HEK293 (cell line): ENCODE measurements at regions not wholly inside any gene's neighbourhood (a gene's known extent, or its start where the extent isn't known, plus 50 kb on each side); places are given as distances from the start of the nearest gene placed in this dataset.

Experiments used
- CTCF ChIA-PET: fragments of 350-600 bp; formaldehyde crosslinking; extraction: SDS; loops from one replicate; lab custom pipeline; 2021; ENCODE audit warnings: antibody characterized with exemption; lab: Yijun Ruan, JAX
- POLR2A ChIA-PET: fragments of 300-600 bp; formaldehyde crosslinking; extraction: SDS; loops from one replicate; lab custom pipeline; 2020; ENCODE audit warnings: antibody characterized with exemption, inconsistent platforms; lab: Yijun Ruan, JAX
- H3K27ac ChIP-seq: fragments of 200-500 bp; sonication (Bioruptor generic); 2 replicates; pipeline ENCODE4 v1.5.1; 2014; ENCODE audit warnings: low read depth, low read length, control low read depth, inconsistent platforms; ENCODE audit errors: extremely low read depth
- H3K36me3 ChIP-seq, 2 experiments: fragments of 200-500 bp in 1 of 2; sonication (Bioruptor generic) in 1 of 2; 1 replicate in 1 of 2; 2 replicates in 1 of 2; pipeline ENCODE4 v1.5.1; 2014 to 2017; ENCODE audit warnings: inconsistent platforms in 2 of 2, low read length in 2 of 2; ENCODE audit not compliant: control insufficient read depth in 2 of 2, insufficient read depth in 1 of 2
- H3K4me1 ChIP-seq: fragments of 200-500 bp; sonication (Bioruptor generic); 2 replicates; pipeline ENCODE4 v1.5.1; 2014; ENCODE audit warnings: mild to moderate bottlenecking, low read length, inconsistent platforms; ENCODE audit not compliant: control insufficient read depth, insufficient read depth
- H3K4me3 ChIP-seq: 2 replicates; pipeline ENCODE4 v1.5.1; 2011; ENCODE audit warnings: low read depth, mild to moderate bottlenecking, control low read depth, low read length, moderate library complexity
- H3K9me3 ChIP-seq: fragments of 200-500 bp; sonication (Bioruptor generic); 2 replicates; pipeline ENCODE4 v1.5.1; 2014; ENCODE audit warnings: low read depth, low read length, inconsistent platforms; ENCODE audit not compliant: control insufficient read depth, insufficient read depth
- FEZF1 ChIP-seq: fragments of 450-650 bp; formaldehyde crosslinking; IDR thresholded peaks from 2 replicates; pipeline ENCODE4 v1.5.1; 2016; ENCODE audit warnings: missing biosample characterization, missing genetic modification characterization
- HOXC10 ChIP-seq: sonication (generic); formaldehyde crosslinking; IDR thresholded peaks from 2 replicates; pipeline ENCODE4 v1.8.1; 2023; ENCODE audit warnings: mild to moderate bottlenecking, missing genetic modification reagents
- HOXD13 ChIP-seq: sonication (generic); formaldehyde crosslinking; IDR thresholded peaks from 2 replicates; pipeline ENCODE4 v1.8.0; 2022; ENCODE audit warnings: missing genetic modification reagents, borderline replicate concordance
- YY1 ChIP-seq: fragments of 450-650 bp; formaldehyde crosslinking; IDR thresholded peaks from 2 replicates; pipeline ENCODE4 v1.5.1; 2018; ENCODE audit warnings: missing biosample characterization, missing genetic modification characterization
- ZBTB21 ChIP-seq: fragments of 450-650 bp; formaldehyde crosslinking; IDR thresholded peaks from 2 replicates; pipeline ENCODE4 v1.5.1; 2017; ENCODE audit warnings: missing biosample characterization, missing genetic modification characterization
- ZBTB7A ChIP-seq: fragments of 450-650 bp; formaldehyde crosslinking; IDR thresholded peaks from 2 replicates; pipeline ENCODE4 v1.5.1; 2016; ENCODE audit warnings: low read depth, missing biosample characterization, missing genetic modification characterization
- ZEB2 ChIP-seq: fragments of 450-650 bp; formaldehyde crosslinking; IDR thresholded peaks from 2 replicates; pipeline ENCODE4 v1.5.1; 2016; ENCODE audit warnings: missing biosample characterization, missing genetic modification characterization
- ZNF138 ChIP-seq: fragments of 450-650 bp; formaldehyde crosslinking; IDR thresholded peaks from 2 replicates; pipeline ENCODE4 v1.5.1; 2016; ENCODE audit warnings: missing biosample characterization, missing genetic modification characterization, borderline replicate concordance
- ZNF16 ChIP-seq: fragments of 450-650 bp; formaldehyde crosslinking; IDR thresholded peaks from 2 replicates; pipeline ENCODE4 v1.5.1; 2016; ENCODE audit warnings: low read depth, missing biosample characterization, missing genetic modification characterization
- ZNF239 ChIP-seq: fragments of 450-650 bp; formaldehyde crosslinking; IDR thresholded peaks from 2 replicates; pipeline ENCODE4 v1.5.1; 2016; ENCODE audit warnings: missing biosample characterization, missing genetic modification characterization
- ZNF354C ChIP-seq: fragments of 450-650 bp; formaldehyde crosslinking; IDR thresholded peaks from 2 replicates; pipeline ENCODE4 v1.5.1; 2016; ENCODE audit warnings: missing biosample characterization, missing genetic modification characterization, low read depth, borderline replicate concordance
- ZNF510 ChIP-seq: fragments of 450-650 bp; formaldehyde crosslinking; IDR thresholded peaks from 2 replicates; pipeline ENCODE4 v1.5.1; 2018; ENCODE audit warnings: mild to moderate bottlenecking, missing genetic modification characterization, missing biosample characterization; ENCODE audit not compliant: insufficient replicate concordance
- ZNF561 ChIP-seq: fragments of 450-650 bp; IDR thresholded peaks from 2 replicates; pipeline ENCODE4 v1.5.1; 2018; ENCODE audit warnings: missing biosample characterization, missing genetic modification characterization, borderline replicate concordance
- ZNF664 ChIP-seq: fragments of 450-650 bp; formaldehyde crosslinking; IDR thresholded peaks from 2 replicates; pipeline ENCODE4 v1.5.1; 2016; ENCODE audit warnings: missing biosample characterization, missing genetic modification characterization
- ZNF677 ChIP-seq: fragments of 450-650 bp; IDR thresholded peaks from 2 replicates; pipeline ENCODE4 v1.5.0; 2018; ENCODE audit warnings: missing biosample characterization, mild to moderate bottlenecking, missing genetic modification characterization, moderate library complexity
- TF ChIP-seq, protein P1 (sequence below): fragments of 450-650 bp; formaldehyde crosslinking; IDR thresholded peaks from 2 replicates; pipeline ENCODE4 v1.5.1; 2017; ENCODE audit warnings: missing biosample characterization, missing genetic modification characterization
- TF ChIP-seq, protein P2 (sequence below): fragments of 450-650 bp; formaldehyde crosslinking; IDR thresholded peaks from 2 replicates; pipeline ENCODE4 v1.5.1; 2017; ENCODE audit warnings: missing biosample characterization, missing genetic modification characterization
- TF ChIP-seq, protein P3 (sequence below): fragments of 450-650 bp; formaldehyde crosslinking; IDR thresholded peaks from 2 replicates; pipeline ENCODE4 v1.5.1; 2016; ENCODE audit warnings: missing biosample characterization, missing genetic modification characterization, low read depth
- TF ChIP-seq, protein P4 (sequence below): fragments of 450-650 bp; formaldehyde crosslinking; IDR thresholded peaks from 2 replicates; pipeline ENCODE4 v1.5.1; 2016; ENCODE audit warnings: missing biosample characterization, missing genetic modification characterization, low read depth

DNA sequence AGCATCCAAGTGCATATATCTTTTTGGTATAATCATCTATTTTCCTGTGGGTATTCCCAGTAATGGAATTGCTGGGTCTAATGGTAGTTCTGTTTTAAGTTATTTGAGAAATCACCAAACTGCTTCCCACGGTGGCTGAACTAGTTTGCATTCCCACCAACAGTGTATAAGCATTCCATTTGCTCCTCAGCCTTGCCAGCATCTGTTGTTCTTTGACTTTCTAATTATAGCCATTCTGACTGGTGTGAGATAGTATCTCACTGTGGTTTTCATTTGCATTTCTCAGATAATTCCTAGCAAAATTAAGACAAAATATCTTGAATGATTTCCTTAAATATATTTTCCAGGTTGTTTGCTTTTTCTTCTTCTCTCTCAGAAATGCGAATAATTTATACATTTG lies 341.1 kb downstream of the GBA3 start:
- TF ChIP-seq ZBTB21 (tag by site-specific recombination): no peak
- TF ChIP-seq ZNF239 (tag by site-specific recombination): no peak
- TF ChIP-seq, protein P1, sequence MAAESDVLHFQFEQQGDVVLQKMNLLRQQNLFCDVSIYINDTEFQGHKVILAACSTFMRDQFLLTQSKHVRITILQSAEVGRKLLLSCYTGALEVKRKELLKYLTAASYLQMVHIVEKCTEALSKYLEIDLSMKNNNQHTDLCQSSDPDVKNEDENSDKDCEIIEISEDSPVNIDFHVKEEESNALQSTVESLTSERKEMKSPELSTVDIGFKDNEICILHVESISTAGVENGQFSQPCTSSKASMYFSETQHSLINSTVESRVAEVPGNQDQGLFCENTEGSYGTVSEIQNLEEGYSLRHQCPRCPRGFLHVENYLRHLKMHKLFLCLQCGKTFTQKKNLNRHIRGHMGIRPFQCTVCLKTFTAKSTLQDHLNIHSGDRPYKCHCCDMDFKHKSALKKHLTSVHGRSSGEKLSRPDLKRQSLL (tag by site-specific recombination): no peak
- no peak for TF ChIP-seq ZEB2
- no peak for TF ChIP-seq ZNF510 (tag by site-specific recombination)
- TF ChIP-seq, protein P2, sequence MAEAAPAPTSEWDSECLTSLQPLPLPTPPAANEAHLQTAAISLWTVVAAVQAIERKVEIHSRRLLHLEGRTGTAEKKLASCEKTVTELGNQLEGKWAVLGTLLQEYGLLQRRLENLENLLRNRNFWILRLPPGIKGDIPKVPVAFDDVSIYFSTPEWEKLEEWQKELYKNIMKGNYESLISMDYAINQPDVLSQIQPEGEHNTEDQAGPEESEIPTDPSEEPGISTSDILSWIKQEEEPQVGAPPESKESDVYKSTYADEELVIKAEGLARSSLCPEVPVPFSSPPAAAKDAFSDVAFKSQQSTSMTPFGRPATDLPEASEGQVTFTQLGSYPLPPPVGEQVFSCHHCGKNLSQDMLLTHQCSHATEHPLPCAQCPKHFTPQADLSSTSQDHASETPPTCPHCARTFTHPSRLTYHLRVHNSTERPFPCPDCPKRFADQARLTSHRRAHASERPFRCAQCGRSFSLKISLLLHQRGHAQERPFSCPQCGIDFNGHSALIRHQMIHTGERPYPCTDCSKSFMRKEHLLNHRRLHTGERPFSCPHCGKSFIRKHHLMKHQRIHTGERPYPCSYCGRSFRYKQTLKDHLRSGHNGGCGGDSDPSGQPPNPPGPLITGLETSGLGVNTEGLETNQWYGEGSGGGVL: no peak
- no peak for TF ChIP-seq ZNF354C (tag by site-specific recombination)
- TF ChIP-seq, protein P3, sequence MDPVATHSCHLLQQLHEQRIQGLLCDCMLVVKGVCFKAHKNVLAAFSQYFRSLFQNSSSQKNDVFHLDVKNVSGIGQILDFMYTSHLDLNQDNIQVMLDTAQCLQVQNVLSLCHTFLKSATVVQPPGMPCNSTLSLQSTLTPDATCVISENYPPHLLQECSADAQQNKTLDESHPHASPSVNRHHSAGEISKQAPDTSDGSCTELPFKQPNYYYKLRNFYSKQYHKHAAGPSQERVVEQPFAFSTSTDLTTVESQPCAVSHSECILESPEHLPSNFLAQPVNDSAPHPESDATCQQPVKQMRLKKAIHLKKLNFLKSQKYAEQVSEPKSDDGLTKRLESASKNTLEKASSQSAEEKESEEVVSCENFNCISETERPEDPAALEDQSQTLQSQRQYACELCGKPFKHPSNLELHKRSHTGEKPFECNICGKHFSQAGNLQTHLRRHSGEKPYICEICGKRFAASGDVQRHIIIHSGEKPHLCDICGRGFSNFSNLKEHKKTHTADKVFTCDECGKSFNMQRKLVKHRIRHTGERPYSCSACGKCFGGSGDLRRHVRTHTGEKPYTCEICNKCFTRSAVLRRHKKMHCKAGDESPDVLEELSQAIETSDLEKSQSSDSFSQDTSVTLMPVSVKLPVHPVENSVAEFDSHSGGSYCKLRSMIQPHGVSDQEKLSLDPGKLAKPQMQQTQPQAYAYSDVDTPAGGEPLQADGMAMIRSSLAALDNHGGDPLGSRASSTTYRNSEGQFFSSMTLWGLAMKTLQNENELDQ: no peak
- TF ChIP-seq ZBTB7A (tag by site-specific recombination): no peak
- TF ChIP-seq ZNF16 (tag by site-specific recombination): no peak
- Histone ChIP-seq H3K9me3 (no peaks in the 10 kb centered on the region), H3K4me3 (no peak overlapping the region), H3K36me3 (no peaks in the 10 kb centered on the region), H3K27ac (no peak overlapping the region), H3K4me1 (no peaks in the 10 kb centered on the region)
- ChIA-PET CTCF (no interaction called here), POLR2A (no interaction called here)

DNA sequence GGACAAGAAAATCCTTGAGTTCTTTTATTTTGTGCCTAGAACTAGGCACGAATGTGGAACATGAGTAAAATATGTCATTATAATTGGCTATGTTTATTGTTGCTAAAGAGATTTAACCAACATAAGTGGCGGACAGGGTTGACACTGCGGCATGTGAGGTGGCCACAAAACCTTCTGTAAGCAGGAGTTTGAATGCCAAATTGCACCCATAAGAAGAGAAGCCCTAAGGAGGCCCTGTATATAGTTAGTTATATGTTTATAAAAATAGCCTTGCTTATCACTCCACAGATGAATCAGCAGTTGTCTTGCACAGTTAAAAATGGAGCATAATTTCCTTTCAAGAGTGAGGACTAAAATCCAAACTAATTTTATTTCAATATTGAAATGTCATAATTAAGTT lies 336.1 kb downstream of the GBA3 start:
- no peak overlapping the region for H3K4me3 ChIP-seq
- no peaks in the 10 kb centered on the region for H3K4me1 ChIP-seq
- no peaks in the 10 kb centered on the region for H3K36me3 ChIP-seq
- H3K9me3 ChIP-seq: no peaks in the 10 kb centered on the region
- CTCF ChIA-PET: interaction anchor here (0.6 kb wide), 1 partner anchor 617 kb away, joined by 8 read pairs; no protein-coding TSS in a partner anchor
- TF ChIP-seq ZNF561 (tag by site-specific recombination) (no peak), ZNF677 (tag by site-specific recombination) (no peak), HOXD13 (CRISPR knock-in tag) (no peak)
- TF ChIP-seq, all 188 proteins: peak for 0
- POLR2A ChIA-PET: no interaction called here
- H3K27ac ChIP-seq: no peak overlapping the region

DNA sequence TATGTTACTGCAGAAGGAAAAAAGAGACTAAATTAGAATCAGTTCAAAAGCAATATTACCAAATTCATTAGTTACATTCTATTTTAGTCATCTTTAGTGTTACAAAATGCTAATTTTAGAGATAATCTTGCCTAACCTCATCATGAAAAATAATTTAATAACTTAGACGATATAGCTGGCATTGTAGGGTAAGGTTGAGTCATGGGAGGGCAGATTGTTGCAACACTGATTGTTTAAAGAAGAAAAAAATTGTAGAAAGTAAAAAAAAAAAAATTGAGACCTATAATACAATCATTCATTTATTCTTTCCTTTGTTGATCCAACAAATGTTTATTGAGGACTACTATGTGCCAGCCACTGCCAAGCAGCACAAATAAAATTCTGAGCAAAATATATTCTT lies 330.9 kb downstream of the GBA3 start:
- H3K9me3 ChIP-seq: no peaks in the 10 kb centered on the region
- POLR2A ChIA-PET: no interaction called here
- CTCF ChIA-PET: no interaction called here

More for the DNA sequence above, 330.9 kb downstream of the GBA3 start:
- no peaks in the 10 kb centered on the region for H3K4me1 ChIP-seq
- H3K27ac ChIP-seq: no peak overlapping the region
- H3K4me3 ChIP-seq: no peak overlapping the region
- TF ChIP-seq YY1 (tag by site-specific recombination): no peak
- no peak for TF ChIP-seq ZNF664 (tag by site-specific recombination)
- TF ChIP-seq HOXC10 (CRISPR knock-in tag): no peak
- no peak for TF ChIP-seq FEZF1 (tag by site-specific recombination)
- TF ChIP-seq ZNF138 (tag by site-specific recombination): no peak
- TF ChIP-seq, protein P4, sequence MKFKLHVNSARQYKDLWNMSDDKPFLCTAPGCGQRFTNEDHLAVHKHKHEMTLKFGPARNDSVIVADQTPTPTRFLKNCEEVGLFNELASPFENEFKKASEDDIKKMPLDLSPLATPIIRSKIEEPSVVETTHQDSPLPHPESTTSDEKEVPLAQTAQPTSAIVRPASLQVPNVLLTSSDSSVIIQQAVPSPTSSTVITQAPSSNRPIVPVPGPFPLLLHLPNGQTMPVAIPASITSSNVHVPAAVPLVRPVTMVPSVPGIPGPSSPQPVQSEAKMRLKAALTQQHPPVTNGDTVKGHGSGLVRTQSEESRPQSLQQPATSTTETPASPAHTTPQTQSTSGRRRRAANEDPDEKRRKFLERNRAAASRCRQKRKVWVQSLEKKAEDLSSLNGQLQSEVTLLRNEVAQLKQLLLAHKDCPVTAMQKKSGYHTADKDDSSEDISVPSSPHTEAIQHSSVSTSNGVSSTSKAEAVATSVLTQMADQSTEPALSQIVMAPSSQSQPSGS (tag by site-specific recombination): no peak
- H3K36me3 ChIP-seq: no peaks in the 10 kb centered on the region
